ENCODE measurements at regions not wholly inside any gene's neighbourhood (a gene's known extent, or its start where the extent isn't known, plus 50 kb on each side); places are given as distances from the start of the nearest gene placed in this dataset.

DNA sequence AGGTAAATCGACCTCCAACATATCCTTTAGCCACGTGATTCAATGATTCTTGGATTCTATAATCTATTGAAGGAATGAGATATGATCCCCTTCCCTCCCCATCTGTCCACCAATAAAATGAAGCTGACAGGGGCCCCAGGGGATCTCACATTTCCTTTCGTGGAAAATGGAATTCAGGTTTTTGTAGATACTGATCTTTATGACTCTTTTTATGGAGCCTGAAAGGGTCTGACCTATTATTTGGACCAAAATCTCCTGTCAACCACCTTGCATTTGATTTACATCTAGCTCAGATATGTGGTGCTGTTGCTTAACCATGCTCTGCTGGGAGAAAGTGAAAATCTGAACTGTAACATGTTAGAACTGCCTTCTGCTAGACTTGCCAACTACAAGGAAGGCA is 234.0 kb upstream of the CXCL12 start:
- DNase-seq (ENCODE audit: low spot score), result no peak

DNA sequence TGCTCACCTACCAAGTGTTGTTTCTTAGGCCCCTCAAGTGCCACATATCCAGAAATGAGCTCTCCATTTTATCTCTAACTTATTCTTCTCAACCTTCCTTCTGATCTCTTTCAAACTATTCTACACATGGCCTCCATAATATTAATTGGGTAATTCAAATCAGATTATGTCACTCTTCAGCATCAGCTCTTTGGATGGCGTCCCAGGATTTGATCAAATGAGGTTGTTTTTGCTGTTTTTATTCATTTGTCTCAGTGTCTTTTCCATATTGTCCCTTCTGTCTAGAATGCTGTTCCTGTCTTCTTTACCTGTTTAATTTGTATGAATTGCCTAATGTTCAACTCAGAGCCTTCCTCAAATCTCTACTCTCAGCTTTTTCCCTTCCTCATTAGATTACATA is 234.6 kb upstream of the CXCL12 start:
- no peak for DNase-seq (ENCODE audit: low spot score)

DNA sequence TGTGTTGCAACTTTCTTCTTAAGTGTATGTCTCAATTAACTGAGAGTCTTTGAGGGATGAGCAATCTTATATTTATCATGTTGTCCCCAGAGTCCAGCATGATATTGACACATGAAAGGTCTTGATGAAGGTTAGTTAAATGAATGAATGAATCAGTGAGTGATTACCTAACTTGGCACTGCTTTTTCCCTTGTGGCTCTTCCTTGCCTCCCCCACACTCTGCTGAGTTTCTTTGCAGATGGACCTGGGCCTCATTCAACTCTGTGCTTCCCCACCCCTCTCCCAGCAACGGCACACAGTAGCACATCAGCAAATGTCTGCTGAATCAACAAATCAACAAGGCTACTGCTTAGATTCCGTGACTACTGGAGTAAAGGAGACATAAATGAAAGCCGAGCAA is 235.1 kb upstream of the CXCL12 start:
- DNase-seq (ENCODE audit: low spot score), result no peak

DNA sequence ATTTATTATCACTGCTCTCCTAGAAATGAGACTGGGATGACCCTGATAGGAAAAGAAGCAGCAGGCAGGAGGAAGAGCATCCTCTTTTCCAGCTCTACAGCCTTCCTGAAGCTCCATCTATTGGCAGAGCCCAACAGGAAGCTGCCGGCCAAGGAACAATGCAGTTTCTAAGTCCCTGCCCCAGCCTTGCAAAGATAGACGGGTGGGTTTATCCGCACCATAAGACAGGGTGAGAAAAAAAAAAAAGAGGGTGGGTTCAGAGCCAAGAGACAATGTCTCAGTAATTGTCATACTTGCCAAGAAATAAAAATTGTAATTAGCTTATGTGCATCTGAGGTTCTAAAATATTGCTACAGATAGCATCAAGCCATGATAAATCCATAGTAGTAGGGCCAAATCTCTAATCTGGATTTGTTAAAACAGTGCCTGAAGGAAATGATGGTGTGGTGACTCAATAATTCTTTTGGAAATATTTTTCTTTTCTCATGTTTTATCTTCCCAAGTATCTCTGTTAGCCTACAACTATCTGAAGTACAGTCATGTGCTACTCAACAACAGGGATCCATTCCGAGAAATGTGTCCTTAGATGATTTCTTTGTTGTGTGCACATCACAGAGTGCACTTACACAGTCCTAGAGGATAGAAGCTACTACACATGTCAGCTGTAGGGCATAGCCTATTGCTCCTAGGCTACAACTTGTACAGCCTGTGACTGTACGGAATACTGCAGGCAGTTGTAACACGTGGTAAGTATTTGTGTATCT is 242.9 kb upstream of the CXCL12 start:
- DNase-seq (ENCODE audit: low spot score), result no peak

DNA sequence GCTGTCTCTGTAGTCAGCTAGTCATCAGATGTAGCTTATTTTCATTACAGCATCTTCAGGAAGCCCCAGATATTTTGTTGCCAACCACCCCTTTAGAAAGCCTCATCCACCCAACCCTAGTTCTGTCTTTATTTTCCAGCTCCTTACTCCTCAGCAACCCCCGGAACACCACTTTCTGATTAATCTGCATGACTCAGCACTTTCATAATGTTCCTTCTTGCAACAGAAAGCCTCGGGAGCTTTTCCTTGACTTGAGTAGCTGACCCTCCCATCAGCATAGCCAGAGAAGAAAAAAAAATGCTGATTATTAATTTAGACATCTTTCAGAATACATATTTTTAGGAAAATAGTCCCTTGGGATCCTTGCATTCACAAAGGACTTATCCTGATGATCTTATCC is 244.0 kb upstream of the CXCL12 start:
- DNase-seq (ENCODE audit: low spot score), result peak; percentile 69

DNA sequence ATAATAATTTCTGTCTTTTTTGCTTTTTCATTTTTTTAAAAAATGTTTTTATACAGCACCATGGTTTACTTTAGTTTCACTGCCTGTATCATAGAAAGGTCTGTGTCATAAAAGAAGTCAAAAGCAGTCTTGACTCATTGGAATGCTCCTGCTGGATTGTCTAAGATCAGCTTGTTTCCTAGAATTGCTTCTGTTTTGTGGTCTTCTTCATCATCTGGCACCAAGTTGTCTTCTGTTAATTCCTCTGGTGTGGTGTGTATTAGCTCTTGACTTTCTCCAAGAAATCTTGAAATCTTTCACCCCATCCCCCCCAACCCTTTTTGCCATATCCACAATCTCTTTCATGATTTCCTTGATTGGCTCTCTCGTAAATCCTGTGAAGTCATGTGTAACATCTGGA is 250.3 kb upstream of the CXCL12 start:
- DNase-seq (ENCODE audit: low spot score), result no peak

DNA sequence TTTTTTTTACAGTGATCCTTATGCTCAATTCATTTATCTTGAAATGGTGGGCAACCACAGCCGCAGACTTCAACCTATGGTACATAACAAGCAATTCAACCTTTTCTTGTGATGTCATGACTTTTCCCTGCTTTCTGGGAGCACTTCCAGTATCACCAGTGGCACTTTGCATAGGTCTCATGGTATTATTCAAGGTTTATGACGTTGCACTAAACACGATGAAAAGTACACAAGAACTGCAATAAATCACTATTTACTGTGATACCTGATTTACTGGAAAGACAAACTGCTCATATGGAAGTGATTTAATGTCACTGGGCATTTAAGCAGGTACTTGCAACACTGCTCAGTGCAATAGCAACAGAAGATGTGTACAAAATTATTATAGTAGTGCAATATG is 251.7 kb upstream of the CXCL12 start:
- DNase-seq (ENCODE audit: low spot score), result no peak

DNA sequence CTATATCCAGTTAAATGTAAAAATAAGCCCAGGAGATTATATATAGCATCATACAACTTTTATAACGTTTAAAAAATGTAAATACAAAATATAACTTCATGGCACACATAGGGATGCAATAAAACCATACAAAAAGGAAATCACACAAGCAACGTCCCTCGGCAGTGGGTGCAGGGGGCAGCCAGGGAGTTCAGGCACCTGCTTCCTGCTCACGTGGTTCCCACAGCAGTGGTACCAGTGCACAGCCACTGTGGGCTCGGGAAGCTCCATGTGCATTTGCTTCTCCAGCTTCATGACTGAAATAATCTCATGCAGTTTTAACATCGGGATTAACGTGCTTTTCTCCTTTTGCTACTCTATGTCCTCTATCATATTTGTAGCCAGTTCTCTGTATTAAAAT is 255.5 kb upstream of the CXCL12 start:
- DNase-seq (ENCODE audit: low spot score), result no peak

DNA sequence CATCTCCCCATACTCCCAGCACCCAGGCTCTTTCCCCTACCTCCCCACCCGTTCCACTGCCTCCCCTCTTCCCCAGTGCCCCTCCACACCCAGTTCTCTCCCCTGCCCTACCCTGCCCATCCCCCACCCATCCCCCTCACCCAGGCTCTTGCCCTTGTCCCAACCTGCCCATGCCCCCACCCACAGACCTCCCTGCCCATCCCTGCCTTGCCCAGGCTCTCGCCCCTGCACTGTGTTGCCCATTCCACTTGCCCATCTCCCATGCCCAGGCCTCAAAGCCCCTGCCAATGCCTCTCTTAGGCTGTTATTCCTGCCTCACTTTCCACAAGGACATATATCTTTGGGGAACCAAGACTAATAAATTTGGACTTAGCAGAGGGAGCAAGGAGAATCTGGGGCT is 262.6 kb upstream of the CXCL12 start:
- no peak for DNase-seq (ENCODE audit: low spot score)

DNA sequence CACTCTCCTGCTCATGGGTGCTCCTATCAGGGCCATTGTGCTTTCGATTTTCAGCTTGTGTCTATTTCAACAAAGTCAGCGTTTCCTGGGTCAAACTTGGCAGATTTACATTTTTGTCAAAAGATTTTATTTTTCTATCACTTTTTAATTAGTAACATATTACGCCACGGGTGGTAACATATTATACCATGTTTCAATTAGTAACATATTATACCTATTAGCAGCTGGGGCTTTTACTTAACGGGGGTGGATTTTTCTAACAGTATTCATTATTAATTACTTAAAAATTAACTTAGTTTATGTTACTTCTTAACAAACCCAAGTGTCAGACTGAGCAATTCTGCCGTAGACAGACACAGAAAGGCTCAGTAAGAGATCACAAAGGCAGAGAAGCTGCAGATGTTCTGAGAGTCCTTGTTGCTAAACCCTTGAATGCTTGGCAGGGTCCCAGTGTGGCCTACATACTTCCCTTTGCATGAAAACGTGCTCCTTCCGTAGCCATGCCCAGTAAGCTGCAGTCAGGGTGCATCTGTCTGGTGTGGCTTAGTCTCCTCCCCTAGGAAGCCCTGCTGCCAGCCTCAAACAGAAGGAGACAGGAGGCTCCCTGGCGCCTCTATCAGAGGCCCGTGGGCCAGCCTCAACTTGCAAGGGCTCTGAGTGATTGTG is 263.1 kb upstream of the CXCL12 start:
- peak; percentile 74 for DNase-seq (ENCODE audit: low spot score)

DNA sequence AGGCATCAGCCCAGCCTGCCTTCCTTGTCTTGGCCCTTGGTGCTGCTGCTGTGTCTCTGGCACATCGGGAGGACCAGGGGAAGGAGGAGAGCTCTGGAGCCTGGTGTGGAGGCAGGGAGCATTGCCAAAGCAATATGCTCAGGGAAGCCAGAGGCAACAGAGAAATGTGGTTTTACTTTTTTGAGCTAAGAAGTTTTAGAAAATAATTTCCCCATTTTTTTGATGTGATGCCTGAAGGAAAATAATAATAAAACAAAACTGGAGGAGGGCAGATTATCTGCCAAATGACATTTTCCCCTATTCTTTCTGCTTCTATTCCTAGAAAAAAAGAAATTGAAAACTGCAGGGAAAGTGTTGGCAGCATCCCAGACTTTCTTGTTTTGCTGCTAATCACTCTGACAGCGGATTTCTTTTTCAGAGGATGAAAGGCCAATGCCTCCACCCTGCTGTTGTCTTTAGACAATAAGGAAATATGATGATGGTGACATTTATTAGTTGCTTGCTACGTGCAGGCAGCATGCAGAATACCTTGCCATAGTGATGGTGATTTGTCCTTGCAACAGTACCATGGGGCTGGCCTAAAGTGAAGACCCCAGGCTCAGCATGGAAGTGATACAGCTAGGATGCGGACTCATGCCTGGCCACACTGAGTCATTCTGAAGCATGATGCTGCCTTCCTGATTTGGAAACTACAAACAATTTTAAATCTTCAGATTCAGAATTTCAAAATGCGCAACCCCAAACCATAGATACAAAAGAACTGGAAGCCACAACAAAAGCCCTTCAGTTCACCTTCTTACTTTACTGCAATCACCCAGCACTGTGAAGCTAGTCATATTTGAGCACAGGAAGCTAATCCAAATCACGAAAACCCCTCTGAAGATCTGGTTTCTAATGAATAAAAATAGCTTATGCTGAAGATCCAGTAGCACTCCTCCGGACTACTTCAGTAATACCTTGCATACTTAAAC is 260.2 kb upstream of the TMEM72 start:
- DNase-seq (ENCODE audit: low spot score), result peak; percentile 24

DNA sequence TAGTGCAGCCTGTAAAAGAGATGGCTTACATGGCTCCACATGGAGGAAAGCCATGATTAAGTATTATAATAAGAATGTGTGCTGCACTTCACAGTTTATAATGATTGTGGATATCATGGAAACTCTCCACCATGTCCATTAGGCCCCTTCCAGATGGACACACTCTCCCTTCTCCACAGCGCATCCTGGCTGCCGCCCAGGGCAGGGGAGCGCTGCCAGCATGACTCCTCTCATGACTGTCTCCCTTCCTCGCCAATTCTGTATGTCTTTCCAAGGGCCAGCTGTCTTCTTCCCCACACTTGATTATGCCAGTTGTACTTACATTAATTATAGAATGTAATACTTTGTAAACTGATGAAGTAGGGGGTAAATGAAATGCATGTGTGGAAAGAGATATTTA is 259.3 kb upstream of the TMEM72 start:
- no peak for DNase-seq (ENCODE audit: low spot score)

DNA sequence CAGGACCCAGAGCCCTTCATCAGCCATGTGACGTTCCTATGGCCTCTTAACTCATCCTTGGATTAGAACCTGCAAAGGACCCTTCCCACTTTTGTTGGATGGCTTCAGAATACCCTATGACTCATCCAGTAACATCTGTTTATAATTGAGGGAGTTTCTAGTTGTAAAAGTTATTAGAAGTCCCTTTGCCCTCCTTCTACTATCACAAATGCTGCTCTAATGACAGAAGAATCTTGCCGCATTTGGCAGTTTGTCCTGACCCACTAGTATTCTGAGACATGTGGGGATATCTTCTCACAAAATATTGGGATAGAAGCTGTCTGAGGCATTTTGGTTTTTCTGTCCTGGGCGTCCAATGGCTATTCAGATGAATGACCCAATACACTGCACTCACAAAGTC is 251.8 kb upstream of the TMEM72 start:
- no peak for DNase-seq (ENCODE audit: low spot score)

DNA sequence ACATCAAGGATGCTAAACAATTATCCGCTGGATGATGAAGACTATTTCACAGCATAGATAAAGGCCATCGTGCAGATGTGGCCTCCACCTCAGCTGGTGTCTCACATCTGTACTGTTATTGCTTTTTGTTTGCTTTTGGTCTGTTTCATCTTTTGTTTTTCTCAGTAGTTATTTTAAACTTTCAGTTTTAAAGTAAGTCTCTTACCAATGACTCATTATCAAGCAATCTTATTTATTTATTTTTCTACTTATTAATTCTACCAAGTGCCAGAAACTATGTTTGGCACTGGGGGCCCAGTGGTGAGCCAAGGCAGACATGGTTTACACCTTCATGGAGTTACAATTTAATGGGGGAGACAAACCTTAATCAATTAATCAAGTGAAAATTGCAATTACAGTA is 250.9 kb upstream of the TMEM72 start:
- DNase-seq (ENCODE audit: low spot score), result no peak

DNA sequence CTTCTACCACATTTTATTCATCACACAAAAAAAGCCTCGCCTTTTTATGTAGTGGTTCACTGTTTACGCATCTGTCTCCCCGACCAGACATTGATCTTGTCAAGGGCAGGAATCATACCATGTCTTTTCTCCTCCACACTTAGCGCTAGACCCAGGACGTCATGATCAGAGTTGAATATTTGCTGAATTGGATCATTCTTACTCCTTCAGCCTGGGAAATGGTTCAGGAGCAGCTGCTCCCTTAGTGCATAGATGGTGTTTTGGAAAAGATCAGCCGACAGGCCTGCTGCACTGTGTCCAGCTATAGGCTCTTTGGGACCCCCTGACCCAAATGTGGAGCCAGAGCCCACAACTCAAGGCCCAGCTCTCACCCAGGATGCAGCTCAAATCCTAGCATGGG is 249.1 kb upstream of the TMEM72 start:
- DNase-seq (ENCODE audit: low spot score), result peak; percentile 62

DNA sequence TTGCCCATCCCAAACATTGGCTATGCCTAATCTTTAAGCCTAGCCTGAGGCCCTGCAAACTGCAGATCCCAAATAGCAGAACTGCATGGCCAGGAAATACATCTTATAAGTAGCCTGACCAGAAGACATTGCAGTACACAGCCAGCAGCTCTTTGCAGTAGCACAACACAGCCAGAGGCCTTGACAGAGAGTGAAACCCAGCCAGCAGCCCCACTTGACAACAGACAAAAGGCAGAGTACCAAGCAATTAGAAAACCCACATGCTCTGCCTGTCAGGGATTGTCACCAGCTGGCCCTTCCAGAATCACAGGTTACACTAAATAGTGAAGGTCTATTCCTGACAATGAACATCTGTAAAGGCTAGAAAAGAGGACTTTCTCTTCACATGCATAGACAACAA is 242.8 kb upstream of the TMEM72 start:
- DNase-seq (ENCODE audit: low spot score), result no peak

DNA sequence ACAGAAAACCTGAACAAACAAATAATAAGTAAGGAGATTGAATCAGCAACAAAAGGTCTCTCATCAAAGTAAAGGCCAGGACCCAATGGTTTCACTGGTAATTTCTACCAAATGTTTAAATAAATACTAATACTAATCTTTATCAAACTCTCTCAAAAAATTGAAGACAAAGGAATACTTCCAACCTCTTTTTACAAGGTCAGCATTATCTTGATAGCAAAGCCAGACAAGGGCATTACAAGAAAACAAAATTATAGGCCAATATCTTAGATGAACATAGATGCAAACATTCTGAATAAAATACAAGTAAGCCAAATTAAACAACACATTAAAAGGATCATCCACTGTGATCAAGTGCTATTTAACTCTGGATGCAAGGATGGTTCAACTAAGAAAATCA is 239.8 kb upstream of the TMEM72 start:
- no peak for DNase-seq (ENCODE audit: low spot score)

DNA sequence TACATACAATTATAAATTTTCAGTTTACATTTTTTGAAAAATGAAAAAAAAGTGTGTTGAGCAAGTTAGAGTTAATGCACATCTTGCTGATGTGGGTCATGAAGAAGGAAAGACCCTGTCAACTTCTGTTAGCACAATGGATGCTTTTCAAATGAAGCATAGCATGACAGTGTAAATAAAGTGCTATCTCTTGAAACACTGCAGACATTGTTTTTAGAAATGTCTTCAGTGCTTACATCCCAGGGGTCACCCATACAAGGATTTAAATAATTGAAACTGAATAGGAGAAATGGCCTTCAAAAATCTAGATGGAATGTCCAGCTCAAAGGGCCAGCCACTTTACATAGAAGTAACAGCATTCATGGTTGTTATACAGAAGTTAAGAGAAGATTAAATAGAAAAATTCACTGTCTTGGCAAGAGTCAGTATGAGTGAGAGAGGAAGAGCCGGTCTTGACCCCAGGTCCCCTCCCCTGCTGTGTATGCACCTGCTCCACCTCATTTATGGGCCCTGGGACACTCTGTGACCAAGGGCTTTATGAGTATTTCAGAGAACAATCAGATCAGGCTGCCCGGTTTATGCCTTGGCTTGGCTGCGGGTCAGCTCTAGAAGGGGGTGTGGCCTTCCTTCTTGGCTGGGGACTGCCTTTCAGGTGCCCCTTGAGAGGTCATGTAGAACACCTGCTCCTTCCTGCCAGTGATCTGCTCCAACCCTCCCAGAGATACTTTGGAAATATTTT is 237.7 kb upstream of the TMEM72 start:
- DNase-seq (ENCODE audit: low spot score), result no peak

DNA sequence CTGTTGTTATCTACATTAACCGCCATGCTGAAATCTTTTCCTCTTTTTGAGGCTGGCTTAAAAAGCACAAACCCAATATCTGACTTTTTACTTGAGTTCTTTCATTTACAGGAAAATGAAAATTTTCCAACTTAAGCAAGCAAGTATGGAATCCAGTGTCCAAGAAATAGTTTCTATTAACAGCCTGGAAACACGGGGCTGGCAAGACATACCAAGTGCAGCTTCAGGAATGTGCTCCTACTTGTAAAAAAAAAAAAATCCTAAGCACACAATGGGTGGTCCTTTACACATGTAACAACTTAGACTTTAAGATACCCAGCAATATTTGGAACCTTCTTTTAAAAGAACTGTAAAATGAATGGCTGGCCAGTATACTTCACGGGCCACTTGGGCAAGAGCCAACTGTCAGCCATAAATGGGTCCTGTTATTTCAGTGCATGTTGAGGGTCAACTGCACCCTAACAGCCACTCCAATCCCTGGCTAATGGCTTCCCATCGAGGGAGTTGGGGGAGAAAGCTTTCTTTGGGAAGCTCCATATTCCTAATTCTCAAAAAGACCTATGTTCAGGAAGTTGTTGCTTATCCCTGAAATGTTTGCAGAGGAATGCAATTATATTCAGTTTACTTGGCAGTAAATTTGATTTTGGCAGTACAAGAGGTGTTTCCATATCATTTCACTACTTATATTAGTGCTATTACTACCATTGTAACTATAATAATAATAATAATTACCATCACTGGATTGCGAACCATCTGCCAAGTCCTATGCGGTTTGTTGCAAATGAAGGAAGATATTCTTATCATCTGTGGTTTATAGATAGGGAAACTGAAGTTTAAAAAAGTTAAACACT is 236.4 kb upstream of the TMEM72 start:
- no peak for DNase-seq (ENCODE audit: low spot score)

DNA sequence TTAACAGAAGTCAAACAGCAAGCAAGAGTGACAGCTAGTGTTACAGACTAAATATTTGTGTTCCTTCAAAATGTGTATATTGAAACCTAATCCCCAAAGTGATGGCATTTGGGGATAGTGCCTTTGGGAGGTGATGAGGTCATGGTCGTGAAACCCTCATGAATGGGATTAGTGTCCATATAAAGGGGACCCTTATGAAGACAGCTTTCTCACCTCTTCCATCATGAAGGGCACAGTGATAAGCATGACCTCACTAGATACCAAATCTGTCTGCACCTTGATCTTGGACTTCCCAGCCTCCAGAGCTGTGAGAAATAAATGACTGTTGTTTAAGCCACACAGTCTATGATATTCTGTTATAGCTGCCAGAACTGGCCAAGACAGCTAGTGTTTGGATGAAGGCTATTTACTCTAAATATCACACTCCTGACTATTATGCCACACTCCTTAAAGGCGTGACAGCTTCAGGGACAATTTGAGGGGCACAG is 235.7 kb upstream of the TMEM72 start:
- no peak for DNase-seq (ENCODE audit: low spot score)

DNA sequence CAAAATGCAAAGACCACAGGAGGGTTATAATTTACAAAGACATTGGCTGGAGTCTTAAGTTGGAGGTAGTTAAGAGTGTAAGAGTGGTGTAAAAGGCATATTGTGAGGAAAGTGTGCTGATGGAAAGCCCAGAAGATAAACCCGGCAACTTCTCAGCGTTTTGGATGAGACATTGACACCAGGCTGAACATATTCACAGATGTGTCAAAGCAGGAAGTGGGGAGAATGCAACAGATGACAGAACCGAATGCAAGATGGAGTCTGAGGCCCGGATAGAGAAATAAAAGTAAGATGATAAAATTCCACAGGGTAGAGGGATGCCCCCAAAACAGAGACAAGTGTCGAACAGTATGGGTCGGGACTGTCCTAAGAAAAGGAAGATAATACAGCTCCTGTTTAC is 230.4 kb upstream of the TMEM72 start:
- DNase-seq (ENCODE audit: low spot score), result no peak

Measured in umbilical cord (tissue), 1 donor.